WTC11 (cell line): ENCODE measurements at regions not wholly inside any gene's neighbourhood (a gene's known extent, or its start where the extent isn't known, plus 50 kb on each side); places are given as distances from the start of the nearest gene placed in this dataset.

Experiments
- ATAC-seq: fragments of 200-7000 bp; cut with Tn5 transposase; 2 replicates; pipeline ENCODE4 v1.10.0; 2021; ENCODE audit warnings: mild to moderate bottlenecking, moderate library complexity
- CTCF ChIA-PET: fragments of 300-600 bp; sonication (Branson Sonifier 250); formaldehyde crosslinking; loops from one replicate; lab custom pipeline; 2021; ENCODE audit warnings: antibody characterized with exemption; lab: Charles Lee
- POLR2A ChIA-PET: fragments of 350-600 bp; sonication (Branson Sonifier 250); formaldehyde crosslinking; loops from one replicate; lab custom pipeline; 2021; ENCODE audit warnings: antibody characterized with exemption; lab: Charles Lee
- DNase-seq: peaks from one replicate; pipeline ENCODE4 v3.0.0; 2021; ENCODE audit warnings: low spot score
- H3K27ac Mint-ChIP-seq: 2 replicates; pipeline ENCODE4 v1.8.0; 2021; ENCODE audit warnings: mixed read lengths
- H3K27me3 Mint-ChIP-seq: 2 replicates; pipeline ENCODE4 v1.8.0; 2021; ENCODE audit warnings: low read depth, mild to moderate bottlenecking, moderate library complexity, mixed read lengths
- H3K36me3 Mint-ChIP-seq: 2 replicates; pipeline ENCODE4 v1.8.0; 2021; ENCODE audit warnings: mixed read lengths
- H3K4me1 Mint-ChIP-seq: 2 replicates; pipeline ENCODE4 v1.8.0; 2022; ENCODE audit warnings: mixed read lengths
- H3K4me3 Mint-ChIP-seq: 2 replicates; pipeline ENCODE4 v1.8.0; 2021; ENCODE audit warnings: mild to moderate bottlenecking, moderate library complexity, mixed read lengths
- H3K9me3 Mint-ChIP-seq: 2 replicates; pipeline ENCODE4 v1.8.0; 2021; ENCODE audit warnings: mixed read lengths
- AR ChIP-seq: fragments of 250-450 bp; sonication (Bioruptor Pico); IDR thresholded peaks from 2 replicates; pipeline ENCODE4 v1.9.0; 2021; ENCODE audit warnings: mild to moderate bottlenecking
- CBFB ChIP-seq: sonication (generic); formaldehyde crosslinking; IDR thresholded peaks from 2 replicates; pipeline ENCODE4 v1.8.1; 2022; ENCODE audit warnings: mild to moderate bottlenecking, low read depth, missing genetic modification reagents
- E2F1 ChIP-seq: sonication (generic); formaldehyde crosslinking; IDR thresholded peaks from 2 replicates; pipeline ENCODE4 v1.8.0; 2022; ENCODE audit warnings: mild to moderate bottlenecking, missing genetic modification reagents
- ELF4 ChIP-seq: sonication (generic); formaldehyde crosslinking; IDR thresholded peaks from 2 replicates; pipeline ENCODE4 v1.8.1; 2022; ENCODE audit warnings: low read depth, mild to moderate bottlenecking, moderate library complexity, missing genetic modification reagents
- ESRRA ChIP-seq: sonication (generic); formaldehyde crosslinking; IDR thresholded peaks from 2 replicates; pipeline ENCODE4 v1.8.1; 2022; ENCODE audit warnings: mild to moderate bottlenecking, missing genetic modification reagents, borderline replicate concordance
- RELA ChIP-seq: sonication (generic); formaldehyde crosslinking; IDR thresholded peaks from 2 replicates; pipeline ENCODE4 v1.8.1; 2022; ENCODE audit warnings: missing genetic modification reagents, mild to moderate bottlenecking, borderline replicate concordance
- SP1 ChIP-seq: sonication (generic); formaldehyde crosslinking; conservative IDR thresholded peaks from 2 replicates; pipeline ENCODE4 v1.8.1; 2022; ENCODE audit warnings: missing genetic modification reagents
- TEAD4 ChIP-seq: sonication (generic); formaldehyde crosslinking; IDR thresholded peaks from 2 replicates; pipeline ENCODE4 v1.8.0; 2022; ENCODE audit warnings: mild to moderate bottlenecking, missing genetic modification reagents
- USF2 ChIP-seq: sonication (generic); formaldehyde crosslinking; IDR thresholded peaks from 2 replicates; pipeline ENCODE4 v1.8.1; 2023; ENCODE audit warnings: mild to moderate bottlenecking, missing genetic modification reagents, moderate library complexity
- ZBTB21 ChIP-seq: sonication (generic); formaldehyde crosslinking; IDR thresholded peaks from 2 replicates; pipeline ENCODE4 v1.8.1; 2023; ENCODE audit warnings: mild to moderate bottlenecking, missing genetic modification reagents, borderline replicate concordance
- ZNF138 ChIP-seq: sonication (generic); formaldehyde crosslinking; conservative IDR thresholded peaks from 2 replicates; pipeline ENCODE4 v1.8.1; 2022; ENCODE audit warnings: mild to moderate bottlenecking, moderate library complexity, missing genetic modification reagents
- ZNF232 ChIP-seq: sonication (generic); formaldehyde crosslinking; IDR thresholded peaks from 2 replicates; pipeline ENCODE4 v1.8.0; 2022; ENCODE audit warnings: mild to moderate bottlenecking, missing genetic modification reagents
- ZNF396 ChIP-seq: fragments of 250-450 bp; sonication (Bioruptor Pico); IDR thresholded peaks from 2 replicates; pipeline ENCODE4 v1.8.0; 2021; ENCODE audit warnings: mild to moderate bottlenecking, moderate library complexity, borderline replicate concordance
- TF ChIP-seq, protein P1 (sequence below): sonication (generic); formaldehyde crosslinking; IDR thresholded peaks from 2 replicates; pipeline ENCODE4 v1.8.1; 2023; ENCODE audit warnings: mild to moderate bottlenecking, missing genetic modification reagents
- TF ChIP-seq, protein P2 (sequence below): sonication (generic); formaldehyde crosslinking; IDR thresholded peaks from 2 replicates; pipeline ENCODE4 v1.8.0; 2022; ENCODE audit warnings: mild to moderate bottlenecking, missing genetic modification reagents
- TF ChIP-seq, protein P3 (sequence below): sonication (generic); formaldehyde crosslinking; IDR thresholded peaks from 2 replicates; pipeline ENCODE4 v1.8.0; 2022; ENCODE audit warnings: mild to moderate bottlenecking, missing genetic modification reagents
- TF ChIP-seq, protein P4 (sequence below): sonication (generic); formaldehyde crosslinking; IDR thresholded peaks from 2 replicates; pipeline ENCODE4 v1.8.0; 2022; ENCODE audit warnings: mild to moderate bottlenecking, missing genetic modification reagents
- TF ChIP-seq, protein P5 (sequence below): fragments of 250-450 bp; sonication (Bioruptor Pico); IDR thresholded peaks from 2 replicates; pipeline ENCODE4 v2.1.2; 2022; ENCODE audit warnings: mild to moderate bottlenecking, moderate library complexity

GRCh38 chr2:149781263-149781808 lies 193.8 kb upstream of the MMADHC start:
- Mint-ChIP-seq H3K27ac (no peak overlapping the region), H3K36me3 (no peaks in the 10 kb centered on the region), H3K27me3 (no peaks in the 10 kb centered on the region), H3K4me1 (no peaks in the 10 kb centered on the region), H3K4me3 (no peak overlapping the region), H3K9me3 (peaks cover 14% of the 10 kb centered on the region)
- TF ChIP-seq TEAD4 (CRISPR knock-in tag) (no peak), ZNF232 (CRISPR knock-in tag) (no peak), ZNF396 (CRISPR knock-in tag) (no peak)
- TF ChIP-seq, protein P1, sequence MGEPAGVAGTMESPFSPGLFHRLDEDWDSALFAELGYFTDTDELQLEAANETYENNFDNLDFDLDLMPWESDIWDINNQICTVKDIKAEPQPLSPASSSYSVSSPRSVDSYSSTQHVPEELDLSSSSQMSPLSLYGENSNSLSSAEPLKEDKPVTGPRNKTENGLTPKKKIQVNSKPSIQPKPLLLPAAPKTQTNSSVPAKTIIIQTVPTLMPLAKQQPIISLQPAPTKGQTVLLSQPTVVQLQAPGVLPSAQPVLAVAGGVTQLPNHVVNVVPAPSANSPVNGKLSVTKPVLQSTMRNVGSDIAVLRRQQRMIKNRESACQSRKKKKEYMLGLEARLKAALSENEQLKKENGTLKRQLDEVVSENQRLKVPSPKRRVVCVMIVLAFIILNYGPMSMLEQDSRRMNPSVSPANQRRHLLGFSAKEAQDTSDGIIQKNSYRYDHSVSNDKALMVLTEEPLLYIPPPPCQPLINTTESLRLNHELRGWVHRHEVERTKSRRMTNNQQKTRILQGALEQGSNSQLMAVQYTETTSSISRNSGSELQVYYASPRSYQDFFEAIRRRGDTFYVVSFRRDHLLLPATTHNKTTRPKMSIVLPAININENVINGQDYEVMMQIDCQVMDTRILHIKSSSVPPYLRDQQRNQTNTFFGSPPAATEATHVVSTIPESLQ = no peak
- TF ChIP-seq, protein P2, sequence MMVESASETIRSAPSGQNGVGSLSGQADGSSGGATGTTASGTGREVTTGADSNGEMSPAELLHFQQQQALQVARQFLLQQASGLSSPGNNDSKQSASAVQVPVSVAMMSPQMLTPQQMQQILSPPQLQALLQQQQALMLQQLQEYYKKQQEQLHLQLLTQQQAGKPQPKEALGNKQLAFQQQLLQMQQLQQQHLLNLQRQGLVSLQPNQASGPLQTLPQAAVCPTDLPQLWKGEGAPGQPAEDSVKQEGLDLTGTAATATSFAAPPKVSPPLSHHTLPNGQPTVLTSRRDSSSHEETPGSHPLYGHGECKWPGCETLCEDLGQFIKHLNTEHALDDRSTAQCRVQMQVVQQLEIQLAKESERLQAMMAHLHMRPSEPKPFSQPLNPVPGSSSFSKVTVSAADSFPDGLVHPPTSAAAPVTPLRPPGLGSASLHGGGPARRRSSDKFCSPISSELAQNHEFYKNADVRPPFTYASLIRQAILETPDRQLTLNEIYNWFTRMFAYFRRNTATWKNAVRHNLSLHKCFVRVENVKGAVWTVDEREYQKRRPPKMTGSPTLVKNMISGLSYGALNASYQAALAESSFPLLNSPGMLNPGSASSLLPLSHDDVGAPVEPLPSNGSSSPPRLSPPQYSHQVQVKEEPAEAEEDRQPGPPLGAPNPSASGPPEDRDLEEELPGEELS (CRISPR knock-in tag) = no peak
- no peak for DNase-seq
- no peak for ATAC-seq
- ChIA-PET POLR2A (no interaction called here), CTCF (no interaction called here)

GRCh38 chr2:149773006-149773405 lies 185.4 kb upstream of the MMADHC start:
- TF ChIP-seq E2F1 (CRISPR knock-in tag) (no peak), AR (no peak), ZNF138 (CRISPR knock-in tag) (no peak), CBFB (CRISPR knock-in tag) (no peak), ESRRA (CRISPR knock-in tag) (no peak), ELF4 (CRISPR knock-in tag) (no peak), USF2 (no peak), ZBTB21 (no peak), SP1 (CRISPR knock-in tag) (no peak), RELA (CRISPR knock-in tag) (no peak)
- TF ChIP-seq, protein P3, sequence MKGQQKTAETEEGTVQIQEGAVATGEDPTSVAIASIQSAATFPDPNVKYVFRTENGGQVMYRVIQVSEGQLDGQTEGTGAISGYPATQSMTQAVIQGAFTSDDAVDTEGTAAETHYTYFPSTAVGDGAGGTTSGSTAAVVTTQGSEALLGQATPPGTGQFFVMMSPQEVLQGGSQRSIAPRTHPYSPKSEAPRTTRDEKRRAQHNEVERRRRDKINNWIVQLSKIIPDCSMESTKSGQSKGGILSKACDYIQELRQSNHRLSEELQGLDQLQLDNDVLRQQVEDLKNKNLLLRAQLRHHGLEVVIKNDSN (CRISPR knock-in tag) = no peak
- TF ChIP-seq, protein P4, sequence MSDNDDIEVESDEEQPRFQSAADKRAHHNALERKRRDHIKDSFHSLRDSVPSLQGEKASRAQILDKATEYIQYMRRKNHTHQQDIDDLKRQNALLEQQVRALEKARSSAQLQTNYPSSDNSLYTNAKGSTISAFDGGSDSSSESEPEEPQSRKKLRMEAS (CRISPR knock-in tag) = no peak
- TF ChIP-seq, protein P2 (CRISPR knock-in tag) = no peak
- TF ChIP-seq, protein P5, sequence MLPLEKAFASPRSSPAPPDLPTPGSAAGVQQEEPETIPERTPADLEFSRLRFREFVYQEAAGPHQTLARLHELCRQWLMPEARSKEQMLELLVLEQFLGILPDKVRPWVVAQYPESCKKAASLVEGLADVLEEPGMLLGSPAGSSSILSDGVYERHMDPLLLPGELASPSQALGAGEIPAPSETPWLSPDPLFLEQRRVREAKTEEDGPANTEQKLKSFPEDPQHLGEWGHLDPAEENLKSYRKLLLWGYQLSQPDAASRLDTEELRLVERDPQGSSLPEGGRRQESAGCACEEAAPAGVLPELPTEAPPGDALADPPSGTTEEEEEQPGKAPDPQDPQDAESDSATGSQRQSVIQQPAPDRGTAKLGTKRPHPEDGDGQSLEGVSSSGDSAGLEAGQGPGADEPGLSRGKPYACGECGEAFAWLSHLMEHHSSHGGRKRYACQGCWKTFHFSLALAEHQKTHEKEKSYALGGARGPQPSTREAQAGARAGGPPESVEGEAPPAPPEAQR = no peak
- H3K9me3 Mint-ChIP-seq = no peaks in the 10 kb centered on the region
- CTCF ChIA-PET = no interaction called here
- ATAC-seq (no peak), DNase-seq (no peak)
- POLR2A ChIA-PET = no interaction called here
- H3K36me3 Mint-ChIP-seq = no peaks in the 10 kb centered on the region
- H3K4me1 Mint-ChIP-seq = no peaks in the 10 kb centered on the region
- no peak overlapping the region for H3K27ac Mint-ChIP-seq
- H3K27me3 Mint-ChIP-seq = no peaks in the 10 kb centered on the region
- no peak overlapping the region for H3K4me3 Mint-ChIP-seq
